ENCODE measurements at regions not wholly inside any gene's neighbourhood (a gene's known extent, or its start where the extent isn't known, plus 50 kb on each side); places are given as distances from the start of the nearest gene placed in this dataset.
"Not testable (repeated sequence)": the region's sequence is repeated elsewhere in the genome, so short reads cannot be mapped to it uniquely, and the experiment has no call there.

- no peak for DNase-seq (ENCODE audit: low read depth, low spot score)
- no peak overlapping the region for H3K4me3 ChIP-seq (ENCODE audit: low read depth, low read length)
- CTCF ChIA-PET, result no interaction called here
These were observed 603.3 kb upstream of the TBL1XR1 start for GRCh38 chr3:177800561-177800960.

GRCh38 chr3:177802151-177802900 lies 605.0 kb upstream of the TBL1XR1 start:
- POLR2A ChIA-PET, result no interaction called here
- no peak for DNase-seq (ENCODE audit: low read depth, low spot score)
- H3K4me3 ChIP-seq (ENCODE audit: low read depth, low read length), result no peak overlapping the region
- TF ChIP-seq, protein P1, sequence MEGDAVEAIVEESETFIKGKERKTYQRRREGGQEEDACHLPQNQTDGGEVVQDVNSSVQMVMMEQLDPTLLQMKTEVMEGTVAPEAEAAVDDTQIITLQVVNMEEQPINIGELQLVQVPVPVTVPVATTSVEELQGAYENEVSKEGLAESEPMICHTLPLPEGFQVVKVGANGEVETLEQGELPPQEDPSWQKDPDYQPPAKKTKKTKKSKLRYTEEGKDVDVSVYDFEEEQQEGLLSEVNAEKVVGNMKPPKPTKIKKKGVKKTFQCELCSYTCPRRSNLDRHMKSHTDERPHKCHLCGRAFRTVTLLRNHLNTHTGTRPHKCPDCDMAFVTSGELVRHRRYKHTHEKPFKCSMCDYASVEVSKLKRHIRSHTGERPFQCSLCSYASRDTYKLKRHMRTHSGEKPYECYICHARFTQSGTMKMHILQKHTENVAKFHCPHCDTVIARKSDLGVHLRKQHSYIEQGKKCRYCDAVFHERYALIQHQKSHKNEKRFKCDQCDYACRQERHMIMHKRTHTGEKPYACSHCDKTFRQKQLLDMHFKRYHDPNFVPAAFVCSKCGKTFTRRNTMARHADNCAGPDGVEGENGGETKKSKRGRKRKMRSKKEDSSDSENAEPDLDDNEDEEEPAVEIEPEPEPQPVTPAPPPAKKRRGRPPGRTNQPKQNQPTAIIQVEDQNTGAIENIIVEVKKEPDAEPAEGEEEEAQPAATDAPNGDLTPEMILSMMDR (IDR thresholded peaks at IDR 0.05; ENCODE audit: insufficient read depth, low read length, missing control alignments), result no peak
- CTCF ChIA-PET, result interaction anchor here (1.1 to 1.4 kb wide), 2 partner anchors 11 to 232 kb away, joined by 3 read pairs; no protein-coding TSS in a partner anchor

More at GRCh38 chr3:177800561-177800960, 603.3 kb upstream of the TBL1XR1 start:
- TF ChIP-seq, protein P1 (IDR thresholded peaks at IDR 0.05; ENCODE audit: insufficient read depth, low read length, missing control alignments), result no peak
- POLR2A ChIA-PET, result no interaction called here

DNA sequence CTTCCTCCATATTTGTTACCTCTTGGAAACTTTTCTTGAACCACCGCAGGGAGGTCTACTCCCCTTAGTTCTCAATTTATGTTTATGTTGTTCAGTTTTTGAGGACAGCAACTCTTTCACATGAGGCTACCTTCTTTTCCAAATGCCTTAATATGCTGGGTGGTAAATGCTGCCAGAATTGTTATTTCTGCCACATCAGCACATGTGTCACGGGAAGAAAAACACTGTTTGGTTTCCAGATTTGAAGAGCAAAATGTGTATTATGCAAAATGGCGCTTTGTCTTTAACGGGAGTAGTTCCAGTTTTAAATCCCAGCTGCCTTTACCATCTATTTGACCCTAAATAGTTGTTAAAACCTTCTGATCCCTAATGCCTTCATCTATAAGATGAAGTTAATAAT lies 606.2 kb upstream of the TBL1XR1 start:
- no peak for DNase-seq (ENCODE audit: low read depth, low spot score)
- TF ChIP-seq, protein P1 (IDR thresholded peaks at IDR 0.05; ENCODE audit: insufficient read depth, low read length, missing control alignments), result no peak
- POLR2A ChIA-PET, result no interaction called here

GRCh38 chr3:177804032-177804431 lies 606.8 kb upstream of the TBL1XR1 start:
- TF ChIP-seq, protein P1 (IDR thresholded peaks at IDR 0.05; ENCODE audit: insufficient read depth, low read length, missing control alignments), result no peak
- ChIA-PET POLR2A (no interaction called here), CTCF (no interaction called here)
- H3K4me3 ChIP-seq (ENCODE audit: low read depth, low read length), result no peak overlapping the region
- DNase-seq (ENCODE audit: low read depth, low spot score), result no peak

More for the DNA sequence above, 606.2 kb upstream of the TBL1XR1 start:
- CTCF ChIA-PET, result interaction anchor here (1.4 kb wide), 1 partner anchor 231 kb away, joined by 3 read pairs; no protein-coding TSS in a partner anchor
- H3K4me3 ChIP-seq (ENCODE audit: low read depth, low read length), result no peak overlapping the region

DNA sequence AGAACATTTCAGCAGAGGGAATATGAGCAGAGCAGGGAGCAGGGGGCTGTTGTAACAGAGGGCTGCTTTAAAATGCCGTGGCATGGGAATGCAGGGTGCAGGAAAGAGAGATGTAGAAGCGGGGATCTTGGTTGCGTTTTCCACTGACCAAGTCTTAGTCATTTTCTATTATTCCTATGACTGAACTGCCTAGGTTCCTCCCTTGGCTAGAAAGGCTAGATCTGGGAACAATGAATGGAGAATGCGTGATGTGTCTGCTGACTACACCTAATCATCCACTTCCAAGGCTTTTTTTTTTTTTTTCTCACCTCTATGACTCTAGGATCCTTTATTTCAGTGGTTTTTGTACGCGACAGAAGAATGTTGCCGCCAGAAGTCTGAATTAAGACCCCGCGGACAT lies 607.4 kb upstream of the TBL1XR1 start:
- no peak overlapping the region for H3K4me3 ChIP-seq (ENCODE audit: low read depth, low read length)
- no peak for DNase-seq (ENCODE audit: low read depth, low spot score)
- ChIA-PET CTCF (no interaction called here), POLR2A (no interaction called here)
- TF ChIP-seq, protein P1 (IDR thresholded peaks at IDR 0.05; ENCODE audit: insufficient read depth, low read length, missing control alignments), result no peak

DNA sequence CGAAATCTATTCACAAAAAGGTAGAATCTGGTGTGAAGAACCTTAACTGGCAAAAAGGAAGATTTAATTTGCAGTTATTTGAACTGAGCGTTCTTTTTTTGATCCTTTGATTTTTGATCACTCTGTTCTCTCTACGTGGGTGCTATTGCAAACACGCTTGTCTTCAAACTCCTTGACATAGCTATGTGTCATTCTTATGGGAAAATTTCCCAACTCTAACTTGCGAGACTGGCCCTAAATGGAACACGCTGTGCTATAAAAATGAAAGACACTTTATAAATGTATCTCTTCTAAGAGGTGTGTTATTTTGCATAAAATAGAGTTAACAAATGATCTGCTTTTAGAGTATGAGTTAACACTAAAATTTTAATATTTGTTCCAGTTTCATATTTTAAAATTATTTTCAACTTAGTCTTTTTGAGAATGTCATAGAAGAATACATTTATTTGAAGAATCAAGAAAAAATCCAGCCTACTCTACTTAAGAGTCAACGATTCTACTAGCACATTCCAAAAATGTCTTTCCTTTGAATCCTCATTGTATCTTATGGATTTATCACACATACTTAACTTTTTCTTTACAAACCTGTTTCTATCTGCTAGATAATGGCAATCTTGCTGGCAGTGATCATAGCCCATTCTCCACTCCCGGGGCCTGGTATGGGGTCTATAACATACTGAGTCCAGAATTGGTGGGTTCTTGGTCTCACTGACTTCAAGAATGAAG lies 610.0 kb upstream of the TBL1XR1 start:
- ChIA-PET POLR2A (interaction anchor here (0.7 kb wide), 1 partner anchor 53 kb away, joined by 3 read pairs; no protein-coding TSS in a partner anchor), CTCF (no interaction called here)
- TF ChIP-seq, protein P1 (IDR thresholded peaks at IDR 0.05; ENCODE audit: insufficient read depth, low read length, missing control alignments), result no peak
- DNase-seq (ENCODE audit: low read depth, low spot score), result no peak
- no peak overlapping the region for H3K4me3 ChIP-seq (ENCODE audit: low read depth, low read length)

DNA sequence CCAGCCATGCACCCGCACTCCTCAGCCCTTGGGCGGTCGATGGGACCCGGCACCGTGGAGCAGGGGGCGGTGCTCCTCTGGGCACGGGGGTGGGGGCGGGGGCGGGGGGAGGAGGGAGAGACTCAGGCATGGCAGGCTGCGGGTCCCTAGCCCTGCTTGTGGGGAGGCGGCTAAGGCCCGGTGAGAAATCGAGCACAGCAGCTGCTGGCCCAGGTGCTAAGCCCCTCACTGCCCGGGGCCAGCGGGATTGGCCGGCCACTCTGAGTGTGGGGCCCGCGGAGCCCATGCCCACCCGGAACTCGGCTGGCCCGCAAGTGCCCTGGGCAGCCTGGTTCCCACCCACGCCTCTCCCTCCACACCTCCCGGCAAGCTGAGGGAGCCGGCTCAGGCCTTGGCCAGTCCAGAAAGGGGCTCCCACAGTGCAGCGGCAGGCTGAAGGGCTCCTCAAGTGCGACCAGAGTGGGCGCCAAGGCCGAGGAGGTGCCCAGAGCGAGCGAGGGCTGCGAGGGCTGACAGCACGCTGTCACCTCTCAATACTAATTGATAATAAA lies 611.7 kb upstream of the TBL1XR1 start:
- CTCF ChIA-PET, result interaction anchor here (0.9 kb wide), 1 partner anchor 32 kb away, joined by 3 read pairs; no protein-coding TSS in a partner anchor
- DNase-seq (ENCODE audit: low read depth, low spot score); POLR2A ChIA-PET; H3K4me3 ChIP-seq (ENCODE audit: low read depth, low read length): not testable (repeated sequence)

All from AG04449 (cell line).